SIG-M5 treated with dmso at 0.1 percent for 504 hours (cell line): ENCODE measurements at regions not wholly inside any gene's neighbourhood (a gene's known extent, or its start where the extent isn't known, plus 50 kb on each side); places are given as distances from the start of the nearest gene placed in this dataset.

Source experiments
- DNase-seq: peaks from one replicate; lab custom pipeline; 2025; ENCODE audit not compliant: unreplicated experiment; lab: John Stamatoyannopoulos, UW

- DNase-seq: peak; percentile 75
These were observed 120.0 kb downstream of the SETD4 start for GRCh38 chr21:35940074-35940927.

GRCh38 chr21:35938446-35938845, 121.9 kb downstream of the SETD4 start:
- DNase-seq: no peak

- peak; percentile 81 for DNase-seq
These were observed 126.9 kb downstream of the SETD4 start for GRCh38 chr21:35933466-35933865.

- DNase-seq: peak; percentile 100
These were observed 128.0 kb downstream of the SETD4 start for GRCh38 chr21:35932232-35932911.

- DNase-seq: no peak
These were observed 130.4 kb downstream of the SETD4 start for GRCh38 chr21:35929901-35930300.

GRCh38 chr21:35927262-35927661, 133.1 kb downstream of the SETD4 start:
- DNase-seq: no peak

GRCh38 chr21:35926003-35926740, 134.2 kb downstream of the SETD4 start:
- no peak for DNase-seq

GRCh38 chr21:35925497-35925896, 134.8 kb downstream of the SETD4 start:
- DNase-seq: peak; percentile 6

GRCh38 chr21:35924714-35925301, 135.5 kb downstream of the SETD4 start:
- peak; percentile 60 for DNase-seq

GRCh38 chr21:35923971-35924370, 136.4 kb downstream of the SETD4 start:
- no peak for DNase-seq

- DNase-seq: no peak
These were observed 137.7 kb downstream of the SETD4 start for GRCh38 chr21:35922618-35923017.

GRCh38 chr21:35921471-35921870, 138.9 kb downstream of the SETD4 start:
- DNase-seq: no peak

- DNase-seq: no peak
These were observed 139.9 kb downstream of the SETD4 start for GRCh38 chr21:35920436-35920835.

GRCh38 chr21:35915030-35915429, 145.3 kb downstream of the SETD4 start:
- DNase-seq: no peak

- DNase-seq: peak; percentile 18
These were observed 148.7 kb downstream of the SETD4 start for GRCh38 chr21:35911412-35912191.

GRCh38 chr21:35909456-35910223, 150.7 kb downstream of the SETD4 start:
- no peak for DNase-seq

GRCh38 chr21:35908311-35909078, 151.8 kb downstream of the SETD4 start:
- no peak for DNase-seq

- no peak for DNase-seq
These were observed 153.7 kb downstream of the SETD4 start for GRCh38 chr21:35906586-35906985.

GRCh38 chr21:35905963-35906345, 154.4 kb downstream of the SETD4 start:
- no peak for DNase-seq
